ENCODE measurements at regions not wholly inside any gene's neighbourhood (a gene's known extent, or its start where the extent isn't known, plus 50 kb on each side); places are given as distances from the start of the nearest gene placed in this dataset.

GRCh38 chr4:174429701-174430410, 92.4 kb downstream of the HPGD start:
- ChIA-PET POLR2A (ENCODE audit: low non-redundant PET) (no interaction called here), CTCF (interaction anchor here (0.5 kb wide), 1 partner anchor 1107 kb away, joined by 3 read pairs; no protein-coding TSS in a partner anchor)
- H3K27ac ChIP-seq, result no peak overlapping the region
- DNase-seq (ENCODE audit: low spot score), result no peak
- TF ChIP-seq CTCF (conservative IDR thresholded peaks at IDR 0.05; ENCODE audit: low read depth), result no peak

DNA sequence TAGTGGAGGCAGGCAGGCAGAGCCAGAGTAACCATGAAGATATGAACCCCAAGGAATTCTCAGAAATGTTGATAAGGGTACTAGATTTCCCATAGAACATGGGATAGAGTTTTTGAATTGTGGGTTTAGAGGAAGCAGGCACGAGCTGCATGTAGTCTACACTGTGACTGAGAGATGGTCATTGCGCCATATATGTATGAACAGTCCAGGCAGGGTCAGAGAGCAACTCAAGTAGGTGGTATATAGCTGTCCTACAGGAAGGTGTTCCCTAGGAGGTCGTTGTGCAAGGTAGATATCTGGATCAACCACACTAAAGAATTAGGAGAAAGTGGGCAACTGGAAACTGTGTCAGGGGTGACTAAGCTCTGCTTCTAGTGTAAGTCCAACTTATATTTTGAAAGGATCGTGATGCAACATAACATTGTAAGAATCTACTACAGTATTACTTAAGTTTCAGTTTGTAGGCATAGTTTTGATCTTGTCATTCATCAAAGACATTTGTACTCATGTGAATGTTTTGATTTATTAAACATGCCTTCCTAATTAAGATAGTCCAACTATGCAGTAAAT, 94.6 kb downstream of the HPGD start:
- no peak overlapping the region for H3K27ac ChIP-seq
- DNase-seq (ENCODE audit: low spot score), result no peak
- TF ChIP-seq CTCF (conservative IDR thresholded peaks at IDR 0.05; ENCODE audit: low read depth), result no peak
- POLR2A ChIA-PET (ENCODE audit: low non-redundant PET), result no interaction called here
- CTCF ChIA-PET, result interaction anchor here (0.6 to 0.7 kb wide), 2 partner anchors 19 to 97 kb away, joined by 4 to 5 read pairs; no protein-coding TSS in a partner anchor

- H3K27ac ChIP-seq, result no peak overlapping the region
- DNase-seq (ENCODE audit: low spot score), result no peak
- no peak for TF ChIP-seq CTCF (conservative IDR thresholded peaks at IDR 0.05; ENCODE audit: low read depth)
- ChIA-PET POLR2A (ENCODE audit: low non-redundant PET) (no interaction called here), CTCF (no interaction called here)
Observed at GRCh38 chr4:174425669-174426068, 96.6 kb downstream of the HPGD start.

DNA sequence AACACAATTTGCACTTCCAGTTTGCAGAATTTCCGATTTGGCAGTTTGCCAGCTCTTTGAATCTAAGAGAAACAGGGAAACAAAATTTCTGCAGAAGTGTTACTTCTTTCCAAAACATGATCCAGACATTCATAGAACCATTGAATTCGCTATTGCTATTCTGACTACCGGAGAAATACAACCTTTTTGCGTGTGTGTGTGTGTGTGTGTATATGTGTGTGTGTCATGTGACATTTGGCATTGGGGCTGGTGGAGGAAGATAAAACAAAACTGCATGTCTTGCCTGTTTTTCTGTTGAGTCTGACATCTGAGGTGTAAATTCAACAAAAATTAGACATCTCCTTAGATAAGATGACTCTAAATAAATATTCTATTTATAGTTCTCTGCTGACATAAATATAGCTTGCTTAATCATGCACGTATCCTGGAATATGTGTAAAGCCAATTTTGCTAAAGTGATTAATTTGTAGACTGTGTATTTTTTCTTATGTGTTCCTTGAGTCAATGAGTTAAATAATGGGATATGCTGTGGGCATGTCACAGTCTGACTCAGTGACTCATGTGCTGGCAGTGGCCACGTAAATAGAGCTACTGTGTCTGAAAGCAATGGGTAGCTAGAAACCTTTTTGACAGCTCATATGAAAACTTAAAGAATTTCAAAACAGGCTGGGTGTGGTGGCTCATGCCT, 98.9 kb downstream of the HPGD start:
- DNase-seq (ENCODE audit: low spot score), result peak; percentile 75
- TF ChIP-seq CTCF (conservative IDR thresholded peaks at IDR 0.05; ENCODE audit: low read depth), result no peak
- peak overlapping the region; percentile 67 for H3K27ac ChIP-seq
- POLR2A ChIA-PET (ENCODE audit: low non-redundant PET), result no interaction called here
- CTCF ChIA-PET, result no interaction called here

- no peak for DNase-seq (ENCODE audit: low spot score)
- H3K27ac ChIP-seq, result no peak overlapping the region
- no peak for TF ChIP-seq CTCF (conservative IDR thresholded peaks at IDR 0.05; ENCODE audit: low read depth)
- ChIA-PET POLR2A (ENCODE audit: low non-redundant PET) (no interaction called here), CTCF (no interaction called here)
Observed at GRCh38 chr4:174422893-174423256, 99.4 kb downstream of the HPGD start.

- DNase-seq (ENCODE audit: low spot score), result no peak
- TF ChIP-seq CTCF (conservative IDR thresholded peaks at IDR 0.05; ENCODE audit: low read depth), result no peak
- ChIA-PET CTCF (interaction anchor here (0.6 kb wide), 1 partner anchor 64 kb away, joined by 3 read pairs; no protein-coding TSS in a partner anchor), POLR2A (ENCODE audit: low non-redundant PET) (no interaction called here)
- H3K27ac ChIP-seq, result no peak overlapping the region
Observed at GRCh38 chr4:174420316-174420715, 102.0 kb downstream of the HPGD start.
